Effector memory CD4-positive, alpha-beta T cell (primary cell): ENCODE measurements at regions not wholly inside any gene's neighbourhood (a gene's known extent, or its start where the extent isn't known, plus 50 kb on each side); places are given as distances from the start of the nearest gene placed in this dataset.

ENCODE experiments used
- DNase-seq, 3 donors: peaks; one replicate each; pipeline ENCODE4 v3.0.0-alpha.2; 2020
- H3K27ac ChIP-seq: 2 replicates; pipeline ENCODE4 v1.7.0; 2013; ENCODE audit warnings: mild to moderate bottlenecking, low read length, moderate library complexity; ENCODE audit not compliant: insufficient read depth, poor library complexity, severe bottlenecking
- H3K27me3 ChIP-seq: replicated peaks from 2 replicates; pipeline ENCODE4 v1.7.0; 2013; ENCODE audit warnings: mild to moderate bottlenecking, low read length; ENCODE audit not compliant: insufficient read depth, control insufficient read depth, poor library complexity, severe bottlenecking
- H3K36me3 ChIP-seq: 2 replicates; pipeline ENCODE4 v1.7.0; 2013; ENCODE audit warnings: mild to moderate bottlenecking, low read length, moderate library complexity; ENCODE audit not compliant: control insufficient read depth, insufficient read depth
- H3K4me1 ChIP-seq: 2 replicates; pipeline ENCODE4 v1.7.0; 2013; ENCODE audit warnings: low read length, mild to moderate bottlenecking; ENCODE audit not compliant: control insufficient read depth, insufficient read depth, poor library complexity, severe bottlenecking
- H3K4me3 ChIP-seq: 2 replicates; pipeline ENCODE4 v1.7.0; 2013; ENCODE audit warnings: low read length, low read depth, mild to moderate bottlenecking; ENCODE audit not compliant: insufficient read depth, poor library complexity, severe bottlenecking
- H3K9me3 ChIP-seq: 2 replicates; pipeline ENCODE4 v1.7.0; 2013; ENCODE audit warnings: mild to moderate bottlenecking, low read length, moderate library complexity; ENCODE audit not compliant: control insufficient read depth

DNA sequence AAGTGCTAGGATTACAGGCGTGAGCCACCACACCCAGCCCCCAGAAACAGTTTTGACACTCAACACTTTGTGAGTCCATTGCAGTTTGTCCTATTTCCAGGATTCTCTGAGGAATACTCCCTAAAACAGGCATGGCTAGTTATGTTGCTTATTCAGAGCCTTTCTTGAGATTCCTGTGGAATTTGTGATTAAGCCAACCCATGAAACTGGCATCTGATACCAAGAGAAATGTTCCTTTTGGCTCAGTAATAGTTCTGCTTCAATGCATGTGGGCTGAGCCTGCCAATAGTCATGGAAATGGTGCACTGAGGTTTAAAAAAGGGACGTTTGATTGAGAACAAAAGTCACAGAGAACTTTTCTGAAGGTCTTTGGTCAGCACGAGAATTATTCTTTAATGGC, 241.7 kb downstream of the PPP1R2C start:
- Histone ChIP-seq H3K27ac (no peak overlapping the region), H3K9me3 (no peaks in the 10 kb centered on the region), H3K27me3 (no peaks in the 10 kb centered on the region), H3K36me3 (no peaks in the 10 kb centered on the region), H3K4me3 (no peak overlapping the region), H3K4me1 (no peaks in the 10 kb centered on the region)
- DNase-seq = no peak

DNA sequence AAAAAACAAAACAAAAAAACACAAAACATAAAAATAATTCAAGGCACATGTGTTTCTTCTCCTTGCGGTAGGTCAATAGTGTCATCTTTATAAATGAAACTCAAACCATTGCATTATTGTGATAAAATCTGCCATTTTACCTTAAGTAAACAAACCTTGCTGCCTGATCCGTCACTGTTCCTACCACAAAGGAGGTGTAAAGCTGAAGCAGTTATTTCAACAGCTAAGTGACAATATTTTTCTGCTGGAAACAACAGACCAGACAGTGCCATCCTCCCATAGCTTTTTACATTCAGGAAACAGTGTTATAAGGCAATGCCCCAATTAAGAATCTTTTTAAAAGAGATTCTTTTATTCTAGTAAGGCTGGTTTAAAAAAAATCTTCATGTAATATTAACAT, 242.7 kb downstream of the PPP1R2C start:
- no peak for DNase-seq
- Histone ChIP-seq H3K4me1 (no peaks in the 10 kb centered on the region), H3K9me3 (no peaks in the 10 kb centered on the region), H3K27ac (no peak overlapping the region), H3K36me3 (no peaks in the 10 kb centered on the region), H3K4me3 (no peak overlapping the region), H3K27me3 (no peaks in the 10 kb centered on the region)

DNA sequence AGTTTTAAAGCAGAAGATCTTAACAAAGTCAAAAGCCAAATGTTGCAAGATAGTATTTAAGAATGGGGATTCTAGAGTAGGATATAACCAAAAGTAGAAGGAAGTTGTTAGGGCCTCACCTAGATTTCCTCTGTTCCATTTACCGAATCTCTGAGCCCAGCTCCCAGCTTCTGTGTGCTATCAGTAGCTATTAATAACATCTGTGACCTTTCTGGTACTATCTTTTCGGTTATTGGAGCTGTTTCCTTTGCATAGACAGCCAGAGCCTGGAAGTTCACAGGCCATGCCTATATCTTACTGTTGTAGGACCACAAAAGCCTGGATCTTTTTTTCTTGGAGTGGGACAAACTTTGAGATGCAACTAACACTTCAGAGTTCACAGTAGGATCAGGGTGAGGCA, 244.2 kb downstream of the PPP1R2C start:
- H3K27ac ChIP-seq = no peak overlapping the region
- no peak for DNase-seq
- H3K27me3 ChIP-seq = no peaks in the 10 kb centered on the region
- no peaks in the 10 kb centered on the region for H3K9me3 ChIP-seq
- no peaks in the 10 kb centered on the region for H3K4me1 ChIP-seq
- no peak overlapping the region for H3K4me3 ChIP-seq
- no peaks in the 10 kb centered on the region for H3K36me3 ChIP-seq

DNA sequence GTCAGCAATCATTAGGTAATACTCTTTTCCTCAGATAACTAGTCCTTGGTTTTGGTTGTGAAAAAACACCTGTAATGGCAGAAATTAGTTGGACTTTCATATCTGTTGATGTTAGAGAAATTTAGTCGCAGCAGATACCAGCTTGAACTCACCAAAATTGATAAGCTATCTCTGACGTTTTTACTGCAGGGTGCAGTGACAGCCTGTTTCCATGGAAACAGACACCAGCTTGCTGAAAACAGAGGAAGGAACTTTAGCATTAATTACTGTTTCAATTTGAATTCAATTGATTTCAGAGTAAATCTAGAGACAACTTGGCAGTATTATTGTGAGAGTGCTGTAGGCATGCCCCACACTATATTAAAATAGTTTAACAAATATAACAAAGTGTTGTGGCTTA, 246.5 kb downstream of the PPP1R2C start:
- Histone ChIP-seq H3K9me3 (no peaks in the 10 kb centered on the region), H3K36me3 (no peaks in the 10 kb centered on the region), H3K4me1 (no peaks in the 10 kb centered on the region), H3K27me3 (no peaks in the 10 kb centered on the region), H3K4me3 (no peak overlapping the region), H3K27ac (no peak overlapping the region)
- peak in 1 of 3 donors; percentile 2 for DNase-seq

DNA sequence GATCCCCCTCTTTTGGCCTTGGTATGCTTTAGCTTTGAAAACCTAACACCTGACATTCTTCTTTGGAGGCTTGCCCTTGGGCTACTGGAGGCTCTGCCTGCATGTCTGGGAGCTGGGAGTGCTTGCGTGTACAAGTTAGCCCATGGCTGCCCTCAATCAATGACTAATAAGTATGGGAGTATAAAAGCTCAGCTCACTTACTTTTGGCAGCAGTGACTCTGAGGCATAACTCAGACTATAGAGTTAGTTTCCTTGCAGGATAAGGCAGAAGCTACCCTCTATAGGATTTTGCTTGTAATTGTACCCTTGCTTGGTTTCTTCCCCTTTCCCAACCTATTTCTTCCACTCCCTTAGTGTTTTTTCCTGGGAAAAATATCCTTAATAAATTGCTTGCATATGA, 247.9 kb downstream of the PPP1R2C start:
- no peaks in the 10 kb centered on the region for H3K27me3 ChIP-seq

DNA sequence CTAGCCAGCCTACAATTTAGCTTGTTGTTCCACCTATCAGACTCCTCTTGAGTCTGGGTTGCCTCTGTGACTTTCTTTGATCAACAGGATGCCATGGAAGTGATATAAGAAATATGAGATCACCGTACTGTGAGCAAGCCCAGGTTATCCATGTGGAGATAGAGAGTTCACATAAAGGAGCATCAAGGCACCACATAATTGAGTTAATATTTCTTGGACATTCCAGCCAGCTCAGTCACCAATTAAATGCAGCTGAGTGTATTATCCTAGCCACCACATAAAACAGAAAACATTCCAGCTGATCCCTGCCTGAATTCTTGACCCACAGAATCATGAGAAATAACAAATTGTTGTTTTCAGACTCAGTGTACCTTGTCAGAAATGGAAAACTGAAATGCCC, 253.6 kb downstream of the PPP1R2C start:
- no peaks in the 10 kb centered on the region for H3K36me3 ChIP-seq
- no peak overlapping the region for H3K4me3 ChIP-seq
- H3K9me3 ChIP-seq = no peaks in the 10 kb centered on the region
- no peaks in the 10 kb centered on the region for H3K27me3 ChIP-seq
- no peaks in the 10 kb centered on the region for H3K4me1 ChIP-seq
- no peak for DNase-seq
- H3K27ac ChIP-seq = no peak overlapping the region

More for the DNA sequence above, 247.9 kb downstream of the PPP1R2C start:
- DNase-seq = no peak
- H3K4me1 ChIP-seq = no peaks in the 10 kb centered on the region
- H3K4me3 ChIP-seq = no peak overlapping the region
- no peaks in the 10 kb centered on the region for H3K36me3 ChIP-seq
- no peak overlapping the region for H3K27ac ChIP-seq
- no peaks in the 10 kb centered on the region for H3K9me3 ChIP-seq

DNA sequence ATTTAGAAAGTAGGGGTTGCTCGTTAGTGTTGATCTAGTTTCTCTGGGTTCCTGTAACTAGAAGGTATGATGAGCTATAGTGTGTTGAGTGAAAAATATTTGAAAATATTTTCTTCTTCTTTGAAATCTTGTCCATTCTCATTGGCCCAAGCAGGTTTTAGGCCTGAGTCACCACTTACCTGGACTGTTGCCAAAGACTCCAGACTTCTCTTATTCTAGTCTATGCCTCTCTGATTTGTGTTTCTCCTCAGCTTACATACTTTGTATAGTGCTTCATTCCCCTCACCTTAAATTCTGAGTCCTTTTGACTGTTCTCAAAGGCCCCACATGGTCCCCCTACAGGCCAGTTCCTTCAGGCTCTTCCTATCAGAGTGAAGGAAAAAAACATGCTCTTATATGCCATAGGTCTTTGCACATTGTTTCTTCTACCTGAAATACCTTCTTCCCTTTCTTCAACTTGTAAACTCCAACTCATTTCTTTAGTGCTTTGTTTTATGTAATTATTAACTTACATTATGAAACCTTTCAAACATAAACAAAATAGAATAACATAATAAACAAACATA, 258.2 kb downstream of the PPP1R2C start:
- no peaks in the 10 kb centered on the region for H3K36me3 ChIP-seq
- DNase-seq = no peak
- no peak overlapping the region for H3K27ac ChIP-seq

DNA sequence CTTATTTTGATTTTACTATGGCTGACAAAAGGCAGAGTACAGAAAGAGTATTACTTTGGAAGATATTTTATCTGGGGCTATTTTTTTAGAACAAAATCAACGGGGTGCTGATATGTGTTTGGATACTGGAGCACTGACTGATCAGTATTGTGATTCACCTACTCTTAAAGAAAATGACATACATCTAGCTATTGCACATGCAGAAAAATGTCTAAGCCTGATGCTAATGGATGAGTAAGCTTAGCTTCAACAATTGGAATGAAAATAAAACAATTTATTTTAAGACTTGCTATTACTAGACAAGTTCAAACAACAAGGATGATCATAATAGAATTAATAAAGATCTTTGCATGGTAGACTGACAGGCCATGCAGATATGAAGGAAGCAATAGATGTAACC, 262.0 kb downstream of the PPP1R2C start:
- no peak for DNase-seq
- no peak overlapping the region for H3K27ac ChIP-seq
- no peaks in the 10 kb centered on the region for H3K4me1 ChIP-seq
- H3K9me3 ChIP-seq = no peaks in the 10 kb centered on the region
- H3K27me3 ChIP-seq = no peaks in the 10 kb centered on the region
- H3K4me3 ChIP-seq = no peak overlapping the region
- H3K36me3 ChIP-seq = no peaks in the 10 kb centered on the region

More for the DNA sequence above, 258.2 kb downstream of the PPP1R2C start:
- no peaks in the 10 kb centered on the region for H3K9me3 ChIP-seq
- no peaks in the 10 kb centered on the region for H3K4me1 ChIP-seq
- H3K27me3 ChIP-seq = no peaks in the 10 kb centered on the region
- H3K4me3 ChIP-seq = no peak overlapping the region

DNA sequence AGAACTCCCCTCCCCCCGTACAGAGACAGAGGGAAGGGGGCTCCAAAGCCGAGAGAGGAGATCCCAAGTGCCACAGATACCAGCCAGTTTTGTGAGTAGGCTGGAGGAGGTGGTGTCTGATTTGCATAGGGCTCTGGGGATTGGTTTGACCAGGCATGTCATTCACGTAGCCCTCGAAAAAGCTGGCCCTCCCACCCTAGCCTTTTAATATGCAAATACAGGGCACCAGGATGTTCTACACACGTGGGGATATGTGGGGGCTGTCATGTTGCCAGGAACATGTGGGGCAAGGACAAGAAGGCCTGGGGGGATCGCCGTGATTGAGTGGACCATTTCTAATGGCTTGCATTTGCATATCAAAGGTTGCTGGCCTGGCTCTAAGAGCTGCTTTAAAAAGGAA, 272.9 kb downstream of the PPP1R2C start:
- Histone ChIP-seq H3K4me1 (no peaks in the 10 kb centered on the region), H3K27ac (no peak overlapping the region), H3K9me3 (no peaks in the 10 kb centered on the region), H3K4me3 (no peak overlapping the region), H3K36me3 (no peaks in the 10 kb centered on the region), H3K27me3 (no peaks in the 10 kb centered on the region)
- no peak for DNase-seq

DNA sequence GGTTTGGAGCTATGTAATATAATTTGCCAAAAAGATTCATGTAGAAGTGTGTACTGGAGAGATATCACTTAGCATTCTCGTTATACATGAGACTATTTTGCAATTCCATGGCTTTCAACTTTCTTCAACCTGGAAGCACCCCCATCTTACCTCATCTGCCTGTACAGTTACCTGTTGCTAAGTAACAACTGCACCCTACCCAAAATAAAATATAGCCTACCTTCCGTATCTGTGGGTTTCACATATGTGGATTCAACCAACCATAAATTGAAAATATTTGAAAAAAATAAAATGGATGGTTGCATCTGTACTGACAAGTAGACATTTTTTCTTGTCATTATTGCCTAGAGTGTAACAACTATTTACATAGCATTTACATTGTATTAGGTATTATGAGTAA, 278.3 kb downstream of the PPP1R2C start:
- Histone ChIP-seq H3K27ac (no peak overlapping the region), H3K9me3 (no peaks in the 10 kb centered on the region), H3K27me3 (no peaks in the 10 kb centered on the region), H3K4me3 (no peak overlapping the region), H3K4me1 (no peaks in the 10 kb centered on the region), H3K36me3 (no peaks in the 10 kb centered on the region)
- no peak for DNase-seq

DNA sequence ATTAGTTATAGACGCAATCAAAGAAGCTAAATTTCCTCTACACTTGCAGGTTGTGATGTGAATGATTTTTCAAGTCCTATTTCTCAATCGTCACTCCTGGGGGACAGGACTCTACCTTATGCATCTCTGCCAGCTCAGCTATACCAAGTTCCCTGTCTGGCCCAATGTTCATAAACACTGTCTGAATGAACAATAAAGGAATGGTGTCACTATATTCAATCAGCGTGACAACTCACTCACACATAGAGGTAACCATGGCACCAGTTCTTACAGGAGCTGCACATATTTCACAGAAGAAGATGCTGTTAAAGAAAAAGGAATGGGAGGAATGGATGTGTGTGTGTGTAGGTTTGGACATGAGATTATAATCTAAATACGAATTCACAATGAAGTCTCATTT, 280.6 kb downstream of the PPP1R2C start:
- no peak overlapping the region for H3K4me3 ChIP-seq
- H3K9me3 ChIP-seq = no peaks in the 10 kb centered on the region
- H3K36me3 ChIP-seq = no peaks in the 10 kb centered on the region
- no peaks in the 10 kb centered on the region for H3K4me1 ChIP-seq
- no peak overlapping the region for H3K27ac ChIP-seq
- no peak for DNase-seq
- no peaks in the 10 kb centered on the region for H3K27me3 ChIP-seq
